Activated CD4-positive, alpha-beta T cell treated with anti-CD3 and anti-CD28 coated beads, Interleukin-10, Interleukin-2, amounts not matched to agents 100 ng/mL and 50 ng/mL, durations not matched to agents 16 hours and 8 hours (primary cell): ENCODE measurements at regions not wholly inside any gene's neighbourhood (a gene's known extent, or its start where the extent isn't known, plus 50 kb on each side); places are given as distances from the start of the nearest gene placed in this dataset.
"Not testable (repeated sequence)": the region's sequence is repeated elsewhere in the genome, so short reads cannot be mapped to it uniquely, and the experiment has no call there.

ENCODE experiments used
- DNase-seq: peaks from one replicate; pipeline ENCODE4 v3.0.0-alpha.2; 2020

DNA sequence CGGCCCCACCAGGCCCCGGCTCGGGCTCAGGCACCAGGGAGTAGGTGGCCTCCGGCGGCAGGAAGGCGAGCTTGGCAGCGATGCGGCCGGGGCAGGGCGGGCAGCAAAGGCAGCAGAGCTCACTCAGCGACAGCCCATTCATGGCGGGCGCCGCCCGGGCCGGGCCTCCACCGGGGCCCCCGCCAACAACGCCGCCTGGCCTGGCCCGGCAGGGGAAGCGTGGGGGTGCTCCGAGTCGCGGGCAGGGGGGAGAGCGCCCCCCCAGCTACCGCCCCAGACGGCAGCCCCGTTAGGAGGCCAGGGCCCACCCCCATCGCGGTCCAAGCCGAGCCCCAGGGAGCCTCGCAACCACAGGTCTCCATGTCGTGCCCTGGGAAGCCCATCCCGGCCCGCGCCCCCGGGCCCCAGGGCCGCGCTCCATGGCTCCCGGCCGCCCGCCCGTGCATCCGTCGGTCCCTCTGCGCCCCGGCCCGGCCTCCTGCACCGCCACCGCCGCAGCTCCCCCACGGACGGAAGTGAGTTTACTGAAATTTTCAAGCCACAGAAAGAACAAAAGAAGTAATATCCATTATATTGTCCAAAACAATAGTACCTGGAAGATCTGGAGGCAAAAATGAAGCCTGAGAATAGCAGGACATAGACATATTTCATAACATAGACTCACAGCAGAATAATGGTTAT, 126.6 kb upstream of the VPREB1 start:
- not testable (repeated sequence) for DNase-seq

DNA sequence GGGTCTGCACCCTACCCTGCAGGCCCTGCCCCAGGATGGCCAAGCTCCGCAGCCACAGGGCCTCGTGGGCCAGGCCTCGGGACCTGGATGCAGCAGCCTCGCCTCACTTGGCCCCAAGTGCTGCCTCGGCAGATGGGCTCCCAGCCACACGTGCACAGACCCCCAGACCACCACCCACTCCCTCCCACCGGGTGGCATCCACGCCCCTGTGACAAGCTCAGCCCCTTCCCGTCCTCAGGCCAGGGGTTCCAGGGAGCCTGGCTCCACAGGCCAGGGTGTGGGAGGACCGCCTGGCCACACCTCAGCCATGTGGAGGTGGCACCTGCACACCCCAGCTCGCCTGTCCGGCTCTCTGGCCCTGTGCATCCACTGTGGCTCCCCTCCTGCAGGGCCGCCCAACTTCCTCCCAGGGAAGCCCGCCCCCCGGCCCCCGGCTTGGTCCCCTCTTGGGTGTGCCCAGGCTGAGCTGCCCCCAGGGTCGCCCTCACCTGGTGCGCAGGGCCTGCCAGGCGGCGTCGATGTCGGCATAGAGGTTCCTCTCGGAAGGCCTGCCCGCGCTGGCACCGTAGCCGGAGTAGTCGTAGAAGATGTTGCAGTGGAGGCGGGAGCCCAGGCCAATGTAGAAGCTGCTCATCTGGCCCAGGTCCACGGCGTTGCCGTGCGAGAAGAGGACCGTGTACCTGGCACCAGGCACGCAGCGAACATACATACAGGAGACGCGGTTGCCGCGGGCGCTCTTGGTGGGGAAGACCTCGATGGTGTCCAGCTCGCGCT, 127.4 kb upstream of the VPREB1 start:
- DNase-seq = not testable (repeated sequence)

DNA sequence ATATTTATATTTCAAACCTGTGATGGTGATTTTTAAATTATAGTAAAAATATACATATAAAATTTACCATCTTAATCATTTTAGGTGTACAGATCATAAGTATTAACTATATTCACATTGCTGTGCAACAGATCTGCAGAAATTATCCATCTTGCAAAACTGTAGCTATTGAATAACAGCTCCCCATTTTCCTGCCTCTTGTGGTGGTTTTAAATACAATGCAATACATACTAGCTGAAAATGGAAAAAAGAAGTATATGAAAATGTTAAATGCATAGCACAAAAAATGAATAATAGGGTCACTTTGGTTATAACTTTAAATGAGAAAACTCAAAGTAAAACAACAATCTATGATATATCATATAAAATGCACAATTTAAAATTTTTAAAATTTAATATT, 130.9 kb upstream of the VPREB1 start:
- no peak for DNase-seq

DNA sequence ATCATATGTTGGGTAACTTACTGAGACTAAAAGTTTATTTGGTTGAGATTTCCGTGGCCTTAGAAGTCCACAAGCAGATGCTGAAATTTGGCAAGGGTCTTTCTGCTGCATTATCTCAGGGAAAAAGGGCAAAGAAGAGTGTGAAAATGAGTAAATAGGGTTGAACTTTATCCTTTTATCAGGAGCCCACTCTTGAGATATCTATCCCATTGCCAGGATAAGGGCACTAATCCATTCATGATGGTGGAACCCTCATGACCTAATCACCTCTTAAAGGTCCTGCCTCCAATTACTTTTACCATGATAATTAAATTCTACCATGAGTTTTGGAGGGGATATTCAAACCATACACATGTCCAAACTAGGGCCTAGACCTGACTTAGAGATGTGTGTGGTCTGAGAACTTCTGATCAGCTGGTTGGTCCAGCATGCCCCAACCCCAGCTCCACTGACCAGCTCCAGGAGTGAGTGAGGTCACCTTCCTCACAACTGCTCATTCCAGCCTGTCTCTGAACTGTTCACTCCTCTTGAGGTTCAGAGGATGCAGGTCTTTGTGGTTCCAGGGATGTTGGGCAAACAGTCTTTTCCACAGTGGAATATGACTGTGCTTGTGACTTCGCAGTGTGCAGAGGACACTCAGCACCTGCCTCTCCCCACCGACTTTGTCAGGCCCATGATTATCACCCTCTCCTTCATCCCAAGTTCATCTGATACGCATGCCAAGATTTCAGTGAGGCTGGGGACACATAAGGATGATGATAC, 130.1 kb upstream of the TOP3B start:
- no peak for DNase-seq

DNA sequence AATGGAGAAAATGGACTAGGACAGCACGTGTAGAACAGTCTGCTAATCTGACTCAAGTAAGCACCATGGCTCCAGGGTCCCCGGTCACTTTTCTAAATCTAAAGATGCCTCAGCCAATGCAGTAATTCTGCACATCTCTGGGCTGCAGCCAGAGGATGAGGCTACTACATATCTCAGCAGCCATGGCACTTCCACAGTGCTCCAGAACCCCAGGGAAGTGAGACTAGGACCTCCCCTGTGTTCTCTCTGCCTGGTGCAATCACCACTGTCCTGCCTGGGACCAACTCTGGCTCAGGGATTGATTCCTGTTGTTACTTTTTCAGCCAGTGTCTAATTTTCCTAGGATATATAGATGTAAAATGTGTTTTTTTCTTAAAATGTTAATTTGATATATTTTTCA, 129.4 kb upstream of the TOP3B start:
- no peak for DNase-seq

DNA sequence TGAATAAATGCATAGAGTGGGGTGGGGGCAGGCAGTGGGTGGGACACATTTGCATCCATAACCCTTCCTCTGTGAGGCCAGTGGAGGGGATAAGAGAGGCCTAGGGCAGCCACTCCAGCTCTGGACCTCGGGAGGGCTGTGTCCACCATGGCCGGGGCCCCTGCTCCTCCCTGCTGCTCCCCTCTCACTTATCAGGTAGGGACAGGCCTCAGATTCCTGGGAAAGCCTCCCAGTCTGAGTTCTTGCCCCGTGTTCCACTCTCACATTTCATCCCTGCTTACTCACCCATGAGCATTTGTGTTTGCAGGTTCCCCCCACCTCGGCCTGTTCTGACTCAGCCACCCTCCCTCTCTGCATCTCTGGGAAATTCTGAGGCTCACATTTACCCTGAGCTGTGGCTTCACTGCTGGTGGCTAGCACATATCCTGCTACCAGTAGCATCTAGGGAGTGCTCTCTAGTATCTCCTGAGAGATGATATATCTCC, 128.7 kb upstream of the TOP3B start:
- peak; percentile 91 for DNase-seq

DNA sequence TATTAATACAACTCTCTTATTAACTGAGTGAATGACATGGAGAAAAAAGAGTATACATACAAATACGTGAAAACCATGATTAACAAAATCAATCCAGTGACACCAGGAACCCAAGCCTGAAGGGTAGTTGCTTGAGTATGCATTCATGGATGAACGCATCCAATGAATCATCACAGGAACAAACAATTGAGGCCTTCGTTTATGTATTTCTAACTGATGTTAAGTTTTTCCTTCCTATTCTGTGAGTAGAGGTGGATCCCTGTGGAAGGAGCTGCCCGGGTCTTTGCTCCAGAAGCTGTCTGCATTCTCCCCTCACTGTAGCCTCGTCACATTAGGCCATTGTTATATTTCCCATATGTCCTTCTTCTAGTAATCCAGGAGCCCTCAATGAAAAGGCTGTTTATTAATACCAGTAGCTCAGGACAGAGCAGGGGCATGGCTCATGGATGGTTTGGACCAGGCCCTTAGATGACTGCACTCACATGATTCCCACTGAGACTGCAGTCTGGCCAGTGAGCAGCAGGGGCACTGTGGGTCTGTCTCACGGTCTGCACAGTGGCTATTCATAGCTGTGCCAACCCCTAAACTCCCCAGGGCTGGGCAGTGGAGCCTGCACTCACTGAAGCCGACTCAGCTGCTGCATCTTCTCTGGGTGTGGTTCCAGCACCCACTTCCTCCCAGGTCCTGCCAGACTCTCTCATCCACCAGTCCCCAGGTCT, 128.1 kb upstream of the TOP3B start:
- DNase-seq = peak; percentile 86

DNA sequence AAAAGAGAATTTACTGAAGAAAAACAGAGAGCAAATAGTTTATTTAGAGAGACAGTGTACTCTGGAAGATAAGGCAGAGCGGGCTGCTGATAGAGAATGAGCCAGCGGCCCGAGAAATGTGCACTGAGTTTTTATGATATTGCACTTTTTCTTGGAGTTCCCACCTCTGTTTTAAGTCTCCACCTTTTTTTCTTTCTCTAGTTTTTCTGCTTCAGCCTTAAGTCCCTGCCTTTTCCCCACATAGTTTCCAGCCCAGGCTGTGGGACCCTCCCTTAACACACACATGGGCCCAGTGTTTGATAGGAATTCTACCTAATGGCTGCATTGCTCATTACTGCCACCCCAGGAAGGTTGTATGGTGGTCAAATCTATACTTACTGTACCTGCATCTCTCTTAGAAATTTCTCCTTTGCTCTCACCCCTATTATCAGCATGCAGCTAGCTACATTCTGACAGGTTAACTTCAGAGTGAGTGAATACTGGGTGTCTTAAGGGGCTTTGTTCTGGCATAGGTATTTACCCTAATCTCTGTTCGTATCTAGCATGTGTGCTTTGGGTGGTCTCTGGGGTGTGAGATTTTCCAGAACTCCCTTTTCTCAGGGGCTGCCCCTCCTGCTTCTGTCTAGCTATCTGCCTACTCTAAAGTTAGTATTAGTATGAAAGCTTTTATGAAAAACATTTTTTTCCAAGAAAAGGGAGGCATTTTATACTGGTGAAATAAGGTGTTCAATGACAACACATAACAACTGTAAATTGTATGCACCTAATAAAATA, 127.3 kb upstream of the TOP3B start:
- no peak for DNase-seq

DNA sequence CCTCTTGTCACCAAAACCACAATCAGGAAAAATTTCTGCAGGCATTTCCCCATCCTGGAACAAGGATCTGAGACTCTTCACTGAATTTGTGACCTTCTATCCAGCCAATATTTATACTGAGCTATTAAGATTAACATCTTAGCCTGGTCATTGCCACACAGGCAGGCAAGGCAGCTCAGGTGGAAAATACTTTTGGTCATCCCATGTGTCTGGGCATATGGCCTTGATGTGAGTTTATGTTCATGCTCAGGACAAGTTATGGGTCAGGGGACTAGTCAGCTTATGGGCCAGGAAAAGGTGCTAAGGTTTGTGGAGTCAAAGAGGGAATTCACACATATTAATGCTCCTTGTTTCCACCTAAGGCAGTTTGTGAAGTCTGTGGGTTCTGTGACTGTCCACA, 124.3 kb upstream of the TOP3B start:
- DNase-seq = no peak

DNA sequence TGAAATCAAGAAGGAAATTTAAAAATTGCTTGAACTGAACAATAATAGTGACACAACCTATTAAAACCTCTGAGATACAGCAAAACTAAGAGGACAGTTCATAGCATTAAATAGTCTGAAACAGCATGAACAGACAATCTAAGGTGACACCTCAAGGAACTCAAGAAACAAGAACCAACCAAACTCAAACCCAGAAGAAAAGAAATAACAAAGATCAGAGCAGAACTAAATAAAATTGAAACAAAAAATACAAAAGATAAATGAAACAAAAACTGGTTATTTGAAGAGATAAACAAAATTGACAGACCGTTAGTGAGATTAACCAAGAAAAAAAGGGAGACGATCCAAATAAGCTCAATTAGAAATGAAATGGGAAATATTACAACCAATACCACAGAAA, 122.8 kb upstream of the TOP3B start:
- DNase-seq = no peak

DNA sequence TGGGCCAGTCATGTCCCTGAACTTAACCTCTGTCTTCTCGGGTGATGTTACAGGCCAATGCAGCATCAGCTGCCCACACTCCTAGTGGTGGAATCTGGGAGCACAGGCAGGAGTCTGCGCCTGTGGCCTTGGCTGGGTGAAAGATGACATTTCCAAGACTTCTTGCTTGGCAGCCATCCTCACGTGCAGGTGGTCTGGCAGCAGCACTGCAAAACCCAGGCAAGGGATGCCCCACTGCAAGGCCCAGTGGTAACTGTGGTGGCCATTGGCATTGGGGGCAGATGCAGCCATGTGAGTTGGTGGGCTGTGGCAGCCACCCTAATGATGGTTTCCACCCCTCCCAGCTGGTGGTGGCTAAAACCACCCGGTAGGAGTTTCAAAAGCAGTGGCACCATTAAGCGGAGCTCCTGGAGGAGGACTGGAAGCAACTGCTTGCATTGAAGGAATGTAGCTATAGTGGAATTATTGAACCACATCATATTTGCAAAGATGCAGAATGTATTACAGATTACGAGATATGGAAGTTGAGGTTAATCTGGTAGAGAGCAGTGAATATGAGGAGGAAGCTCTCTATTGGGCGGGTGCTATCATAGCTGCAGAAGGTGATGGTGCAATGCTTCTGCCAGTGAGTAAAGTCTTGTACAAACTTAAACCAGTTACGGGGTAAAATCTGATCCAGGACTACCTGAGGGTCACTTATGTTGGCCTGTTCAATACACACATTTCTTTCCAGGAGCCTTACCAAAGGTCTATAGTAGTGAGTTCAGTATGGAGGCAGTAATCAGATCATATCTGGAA, 120.7 kb upstream of the TOP3B start:
- DNase-seq = peak; percentile 38

DNA sequence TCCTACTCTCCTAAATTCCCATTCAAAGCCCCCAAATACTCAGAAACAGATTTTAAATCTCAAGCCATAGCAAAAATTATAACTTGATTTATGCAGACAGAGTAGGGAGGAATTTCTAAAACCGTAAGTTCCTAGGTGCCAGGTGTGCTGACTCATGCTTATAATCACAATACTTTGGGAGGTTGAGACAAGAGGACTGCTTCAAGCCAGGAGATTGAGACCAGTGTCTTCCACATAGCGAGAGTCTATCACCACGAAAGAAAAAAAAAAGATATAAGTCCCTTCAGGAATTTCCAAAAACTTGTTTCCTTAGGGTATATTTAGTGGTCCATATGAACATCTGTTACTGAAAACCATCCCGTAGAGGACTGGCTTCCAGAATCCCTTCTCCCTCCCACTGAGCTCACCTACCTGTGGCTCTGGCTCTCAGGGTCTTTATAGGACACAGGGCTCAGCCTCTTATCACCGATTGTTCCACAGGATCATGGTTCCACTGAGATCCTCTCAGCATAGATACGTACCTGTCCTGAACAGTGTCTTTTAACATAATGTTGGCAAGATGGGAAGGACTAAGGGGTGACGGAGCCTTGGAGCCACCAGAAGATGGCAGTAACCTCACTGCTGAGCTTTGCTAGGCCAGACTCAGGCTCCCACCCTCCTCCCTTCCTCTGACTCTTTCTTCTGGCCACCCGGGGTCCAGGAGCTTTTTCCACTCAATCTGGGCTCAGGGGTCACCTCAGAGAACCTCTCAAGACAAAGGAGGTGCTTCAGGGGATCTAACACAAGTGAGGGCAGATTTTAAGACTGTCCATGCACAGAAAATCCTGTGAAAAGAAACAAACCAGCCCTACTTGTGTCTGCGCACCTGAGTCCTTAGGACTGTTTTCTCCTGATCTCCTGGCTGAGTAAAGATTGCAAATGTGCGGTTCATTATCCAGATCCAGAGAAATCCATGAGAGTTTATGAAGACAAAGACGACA, 117.5 kb upstream of the TOP3B start:
- DNase-seq = peak; percentile 31

DNA sequence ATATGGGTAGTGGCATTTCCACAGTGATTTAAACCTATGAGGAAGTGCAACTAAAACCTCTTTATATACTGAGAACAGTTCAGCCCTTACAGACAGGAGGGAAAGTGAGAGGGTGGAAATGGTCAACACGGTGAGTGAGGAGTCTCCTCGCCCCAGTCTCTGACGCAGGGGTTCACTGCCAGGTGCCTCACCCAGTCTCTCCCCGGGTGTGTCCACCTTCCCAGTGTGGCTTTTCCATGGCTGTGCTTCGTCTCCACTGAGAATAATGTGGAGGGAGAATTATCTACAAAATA, 116.6 kb upstream of the TOP3B start:
- DNase-seq = no peak

DNA sequence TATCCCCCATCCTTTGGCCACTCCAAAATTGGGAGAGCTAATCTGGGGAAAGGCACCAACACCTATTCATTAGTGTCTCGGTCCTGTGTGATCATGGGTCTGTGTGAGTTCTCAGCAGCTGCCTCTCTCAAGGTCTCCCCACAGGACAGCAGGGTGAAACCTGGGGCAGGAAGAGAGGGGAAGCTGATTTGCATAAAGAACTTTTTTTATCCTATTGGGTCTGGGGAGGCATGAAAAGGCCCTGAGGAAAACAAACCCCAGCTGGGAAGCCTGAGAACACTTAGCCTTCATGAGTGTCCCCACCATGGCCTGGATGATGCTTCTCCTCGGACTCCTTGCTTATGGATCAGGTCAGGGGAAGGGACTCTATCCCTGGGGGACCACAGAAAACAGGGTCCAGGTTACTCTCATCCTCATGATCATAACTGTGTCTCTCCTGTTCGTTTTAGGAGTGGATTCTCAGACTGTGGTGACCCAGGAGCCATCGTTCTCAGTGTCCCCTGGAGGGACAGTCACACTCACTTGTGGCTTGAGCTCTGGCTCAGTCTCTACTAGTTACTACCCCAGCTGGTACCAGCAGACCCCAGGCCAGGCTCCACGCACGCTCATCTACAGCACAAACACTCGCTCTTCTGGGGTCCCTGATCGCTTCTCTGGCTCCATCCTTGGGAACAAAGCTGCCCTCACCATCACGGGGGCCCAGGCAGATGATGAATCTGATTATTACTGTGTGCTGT, 116.0 kb upstream of the TOP3B start:
- DNase-seq = no peak

DNA sequence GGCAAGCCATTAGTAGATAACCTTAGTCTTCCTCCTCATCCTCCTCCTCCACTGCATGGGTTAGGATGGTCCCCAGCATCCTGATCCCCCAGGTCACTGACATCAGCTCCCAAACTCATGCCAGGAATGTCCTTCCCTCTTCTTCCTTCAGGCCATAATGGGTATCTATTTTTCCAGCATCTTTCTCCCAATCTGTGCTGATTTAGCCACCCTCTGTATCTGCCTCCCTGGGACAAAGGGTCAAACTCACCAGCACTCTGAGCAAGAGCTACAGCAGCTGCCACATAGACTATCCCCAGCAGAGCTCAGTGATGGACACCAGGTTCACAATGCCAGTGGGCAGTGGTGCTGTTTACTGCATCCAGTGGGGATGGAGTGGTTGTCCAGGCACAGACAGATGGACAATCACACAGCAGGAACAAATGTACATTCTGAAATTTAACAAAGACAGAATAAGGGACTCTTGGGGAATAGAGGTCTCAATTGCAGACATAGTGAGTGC, 115.2 kb upstream of the TOP3B start:
- no peak for DNase-seq

DNA sequence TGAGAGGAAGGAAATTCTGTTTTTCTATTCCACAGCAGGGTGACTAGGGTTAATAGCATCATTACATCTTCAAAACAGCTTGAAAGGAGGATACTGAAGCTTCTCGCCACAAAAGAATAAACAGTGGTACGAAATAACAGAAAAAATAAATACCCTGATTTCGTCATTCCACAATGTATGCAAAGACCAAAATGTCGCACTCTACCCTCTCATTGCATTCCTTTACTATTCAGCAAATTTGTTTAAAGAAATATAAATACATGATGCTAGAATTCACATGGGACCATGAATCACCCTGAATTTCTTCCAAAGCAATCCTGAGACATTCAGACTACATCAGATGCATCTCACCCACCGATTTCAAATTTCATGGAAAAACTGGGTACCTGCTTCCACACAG, 112.3 kb upstream of the TOP3B start:
- no peak for DNase-seq

DNA sequence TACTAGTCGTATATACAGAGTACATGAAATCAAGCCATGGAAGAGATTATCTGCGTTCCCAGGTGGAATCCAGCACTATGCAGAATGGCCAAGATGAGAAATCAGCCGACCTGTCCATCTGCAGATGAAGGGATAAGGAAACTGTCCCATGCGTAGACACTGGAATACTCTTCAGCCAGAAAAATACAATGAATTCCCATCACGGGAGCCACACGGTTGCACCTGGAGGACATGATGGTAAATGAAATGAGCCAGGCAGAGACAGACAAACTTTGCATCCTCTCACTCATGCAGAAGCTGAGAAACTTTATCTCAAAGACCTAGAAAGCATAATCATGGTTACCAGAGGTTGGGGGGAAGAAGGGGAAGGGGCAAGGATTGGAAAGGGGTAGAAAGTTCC, 111.9 kb upstream of the TOP3B start:
- no peak for DNase-seq

DNA sequence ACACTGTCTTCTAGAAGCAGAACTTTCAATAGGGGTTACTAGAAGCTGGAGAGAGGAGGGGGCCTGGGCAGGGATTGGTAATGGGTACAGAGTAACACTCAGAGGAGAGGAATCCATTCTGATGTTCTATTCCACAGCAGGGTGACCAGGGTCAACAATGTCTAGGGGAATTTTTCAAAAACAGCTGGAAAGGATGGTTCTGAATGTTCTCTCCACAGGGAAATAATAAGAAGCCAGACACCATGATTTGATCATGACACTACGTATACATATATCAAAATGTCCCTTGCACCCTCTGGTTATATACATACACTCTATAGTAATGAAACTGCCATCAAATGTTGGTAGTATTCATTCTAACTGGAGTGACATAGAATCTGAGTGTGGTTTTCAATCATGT, 111.2 kb upstream of the TOP3B start:
- no peak for DNase-seq

DNA sequence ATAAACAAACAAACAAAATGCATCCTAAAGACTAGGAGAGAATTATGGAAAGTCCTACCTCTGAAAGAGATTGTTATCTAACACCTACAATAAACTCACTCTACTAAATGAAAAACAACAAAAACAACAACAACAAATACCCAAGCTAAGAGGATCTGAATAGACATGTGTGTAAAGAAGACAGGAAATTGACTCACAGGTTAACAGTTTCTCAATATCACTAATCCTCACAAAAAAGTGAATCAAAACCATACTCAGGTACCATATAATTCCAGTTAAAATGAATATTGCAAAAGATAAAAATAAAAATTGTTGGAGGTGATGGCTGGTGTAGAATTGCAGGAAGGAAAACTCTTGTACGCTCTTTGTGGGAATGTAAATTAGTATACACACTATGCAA, 110.4 kb upstream of the TOP3B start:
- peak; percentile 63 for DNase-seq
